HepG2 (cell line): ENCODE measurements at regions not wholly inside any gene's neighbourhood (a gene's known extent, or its start where the extent isn't known, plus 50 kb on each side); places are given as distances from the start of the nearest gene placed in this dataset.
A peak's percentile ranks its signal among the peaks of the same experiment; 100 is the strongest.

Experiments used
- ATAC-seq: fragments of 200-7000 bp; cut with Tn5 transposase; 3 replicates; pipeline ENCODE4 v1.9.1; 2020; ENCODE audit warnings: mild to moderate bottlenecking, moderate library complexity
- BruUV-seq: library from RNA; stranded (reverse); fragments of 400-500 nt; replicated peaks from 2 replicates; lab custom pipeline; 2021; lab: Mats Ljungman, UMichigan
- CTCF ChIA-PET: fragments of 300-600 bp; formaldehyde crosslinking; extraction: SDS; loops from one replicate; lab custom pipeline; 2021; ENCODE audit warnings: low total read pairs, inconsistent platforms, low intra/inter-chr PET ratio; lab: Yijun Ruan, JAX
- POLR2A ChIA-PET: fragments of 350-600 bp; sonication (Branson Sonifier 250); formaldehyde crosslinking; loops from one replicate; lab custom pipeline; 2020; ENCODE audit warnings: antibody characterized with exemption, inconsistent platforms; lab: Yijun Ruan, JAX
- DNase-seq: peaks from one replicate; pipeline ENCODE4 v3.0.0-alpha.2; 2015; ENCODE audit warnings: low spot score
- FAIRE-seq: peaks from 3 replicates; lab custom pipeline; 2011; peaks lifted over from hg19 to GRCh38; lab: Jason Lieb, UNC
- H2AFZ ChIP-seq: one replicate; pipeline ENCODE4 v1.6.1; 2011; ENCODE audit warnings: low read length, inconsistent platforms
- H3K27ac ChIP-seq: fragments of 300-600 bp; 3 replicates; pipeline ENCODE4 v1.8.0; 2011; ENCODE audit warnings: mixed run types, mild to moderate bottlenecking, mixed read lengths, low read length, inconsistent platforms; ENCODE audit not compliant: insufficient read depth; ENCODE audit errors: extremely low read length
- H3K27me3 ChIP-seq, 2 experiments: fragments of 200-600 bp in 1 of 2; 2 replicates in 1 of 2; 3 replicates in 1 of 2; pipeline versions ENCODE4 v1.6.0 to v1.8.0; 2011; ENCODE audit warnings: low read length in 2 of 2, mild to moderate bottlenecking in 2 of 2, moderate library complexity in 2 of 2, inconsistent platforms in 1 of 2; ENCODE audit not compliant: insufficient read depth in 2 of 2, control insufficient read depth in 1 of 2
- H3K36me3 ChIP-seq, 2 experiments: fragments of 200-600 bp in 1 of 2; replicated peaks in 1 of 2; 2 replicates in 1 of 2; 3 replicates in 1 of 2; pipeline versions ENCODE4 v1.5.1 to v1.8.0; 2011; ENCODE audit warnings: low read length in 2 of 2, inconsistent platforms in 1 of 2; ENCODE audit not compliant: insufficient read depth in 2 of 2, control insufficient read depth in 1 of 2
- H3K4me1 ChIP-seq: 2 replicates; pipeline ENCODE4 v1.5.1; 2012; ENCODE audit warnings: low read length, inconsistent platforms; ENCODE audit not compliant: insufficient read depth
- H3K4me2 ChIP-seq: 2 replicates; pipeline ENCODE4 v1.6.0; 2011; ENCODE audit warnings: low read depth, low read length, inconsistent platforms
- H3K4me3 ChIP-seq, 3 experiments: fragments of 200-600 bp in 1 of 3; sonication (generic), shearing (Covaris generic) in 1 of 3; replicated peaks in 1 of 3; 2 replicates each; pipeline ENCODE4 v1.5.1; 2011 to 2016; ENCODE audit warnings: low read length in 3 of 3, inconsistent platforms in 2 of 3, low read depth in 2 of 3, mild to moderate bottlenecking in 2 of 3, control low read depth in 1 of 3, mixed read lengths in 1 of 3; ENCODE audit not compliant: insufficient read depth in 1 of 3
- H3K79me2 ChIP-seq: one replicate; pipeline ENCODE4 v1.6.1; 2011; ENCODE audit warnings: low read length, inconsistent platforms; ENCODE audit not compliant: insufficient read depth
- H3K9ac ChIP-seq: 2 replicates; pipeline ENCODE4 v1.6.0; 2011; ENCODE audit warnings: mild to moderate bottlenecking, low read depth, low read length, inconsistent platforms; ENCODE audit not compliant: insufficient read depth
- H3K9me3 ChIP-seq: 2 replicates; pipeline ENCODE4 v1.5.1; 2012; ENCODE audit warnings: mild to moderate bottlenecking, low read length
- H4K20me1 ChIP-seq: 2 replicates; pipeline ENCODE4 v1.6.0; 2011; ENCODE audit warnings: inconsistent platforms, mild to moderate bottlenecking, low read length, moderate library complexity; ENCODE audit not compliant: insufficient read depth
- HNF4A ChIP-seq: sonication (generic); formaldehyde crosslinking; IDR thresholded peaks from 2 replicates; pipeline ENCODE4 v1.4.0; 2020; ENCODE audit warnings: missing genetic modification reagents
- KLF11 ChIP-seq: IDR thresholded peaks from 2 replicates; pipeline ENCODE4 v1.6.1; 2016; ENCODE audit warnings: missing compliant biosample characterization
- KLF15 ChIP-seq: sonication (generic); formaldehyde crosslinking; IDR thresholded peaks from 2 replicates; pipeline ENCODE4 v1.8.1; 2023; ENCODE audit warnings: borderline replicate concordance, mild to moderate bottlenecking, inconsistent platforms, missing genetic modification reagents, mixed read lengths
- PLRG1 ChIP-seq: fragments of 450-650 bp; conservative IDR thresholded peaks from 2 replicates; pipeline ENCODE4 v1.6.1; 2016
- RAD51 ChIP-seq: fragments of 450-650 bp; IDR thresholded peaks from 2 replicates; pipeline ENCODE4 v1.6.1; 2016; ENCODE audit warnings: borderline replicate concordance
- RXRB ChIP-seq: IDR thresholded peaks from 2 replicates; pipeline ENCODE4 v1.6.1; 2016; ENCODE audit warnings: borderline replicate concordance, missing genetic modification reagents, missing compliant biosample characterization
- SOX5 ChIP-seq: IDR thresholded peaks from 2 replicates; pipeline ENCODE4 v1.6.1; 2016; ENCODE audit warnings: borderline replicate concordance
- STAG1 ChIP-seq: sonication (generic); formaldehyde crosslinking; IDR thresholded peaks from 2 replicates; pipeline ENCODE4 v1.4.0; 2020; ENCODE audit warnings: missing genetic modification reagents
- U2AF1 ChIP-seq: fragments of 200-400 bp; formaldehyde crosslinking; optimal IDR thresholded peaks from 2 replicates; pipeline ENCODE3; 2017; ENCODE audit warnings: mild to moderate bottlenecking, low read depth, low read length
- XBP1 ChIP-seq: sonication (generic); formaldehyde crosslinking; IDR thresholded peaks from 2 replicates; pipeline ENCODE4 v1.5.0; 2020; ENCODE audit warnings: missing genetic modification reagents
- ZNF17 ChIP-seq: sonication (generic); formaldehyde crosslinking; IDR thresholded peaks from 2 replicates; pipeline ENCODE4 v1.5.0; 2020; ENCODE audit warnings: mild to moderate bottlenecking, missing genetic modification reagents
- ZNF3 ChIP-seq: IDR thresholded peaks from 2 replicates; pipeline ENCODE4 v1.7.0; 2017; ENCODE audit warnings: inconsistent platforms
- ZNF335 ChIP-seq: sonication (generic); formaldehyde crosslinking; IDR thresholded peaks from 2 replicates; pipeline ENCODE4 v1.4.0; 2020; ENCODE audit warnings: missing genetic modification reagents
- WGBS: methylation state at CpG from one replicate; pipeline ENCODE4 v1.1.6; 2017; ENCODE audit warnings: low lambda C conversion rate; 5-methylcytosine and 5-hydroxymethylcytosine counted together
- in situ Hi-C: cut with HindIII; loops from 2 replicates; pipeline ENCODE4 v1.10.0; 2017; ENCODE audit warnings: low pct_unique_long_range_greater_than_20kb; ENCODE audit not compliant: extremely low pct_ligation_motif_present
- intact Hi-C: fragments of 100-400 bp; cut with micrococcal nuclease; formaldehyde crosslinking; loops from one replicate; pipeline ENCODE4 v1.10.0; 2022; ENCODE audit not compliant: unreplicated experiment
- TF ChIP-seq, protein P1 (sequence below): sonication (generic); formaldehyde crosslinking; conservative IDR thresholded peaks from 2 replicates; pipeline ENCODE4 v1.4.0; 2020; ENCODE audit warnings: missing genetic modification reagents
- TF ChIP-seq, protein P2 (sequence below): sonication (generic); formaldehyde crosslinking; IDR thresholded peaks from 2 replicates; pipeline ENCODE4 v1.5.0; 2020; ENCODE audit warnings: mild to moderate bottlenecking, missing genetic modification reagents, moderate library complexity
- TF ChIP-seq, protein P3 (sequence below): sonication (generic); formaldehyde crosslinking; IDR thresholded peaks from 2 replicates; pipeline ENCODE4 v1.4.0; 2020; ENCODE audit warnings: mild to moderate bottlenecking, missing genetic modification reagents

DNA sequence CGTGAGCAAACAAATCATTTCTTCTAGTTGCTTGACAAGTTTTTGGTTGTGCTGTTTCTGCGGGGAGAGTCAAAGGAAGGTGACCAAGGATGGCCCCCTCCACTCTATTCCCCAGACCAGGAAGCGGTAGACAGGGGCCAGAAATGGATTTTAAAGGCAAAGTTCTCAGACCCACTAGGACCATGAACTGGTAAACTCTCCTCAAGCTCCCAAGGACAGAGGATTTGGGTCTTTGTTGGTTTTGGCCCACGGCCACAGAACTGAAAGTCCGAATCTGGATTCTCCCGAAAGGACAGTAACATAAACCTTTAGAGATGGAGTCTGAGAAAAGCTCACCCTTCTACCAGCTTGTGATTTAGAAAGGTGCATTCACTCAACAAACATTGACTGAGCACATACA, 85.9 kb upstream of the C2CD4B start (continued):
- TF ChIP-seq RXRB (CRISPR knock-in tag) (no peak), U2AF1 (no peak), KLF11 (CRISPR knock-in tag) (no peak), ZNF335 (no peak), KLF15 (no peak), HNF4A (peak; percentile 47; the same call in 1 of the 2 replicates), ZNF17 (no peak)

DNA sequence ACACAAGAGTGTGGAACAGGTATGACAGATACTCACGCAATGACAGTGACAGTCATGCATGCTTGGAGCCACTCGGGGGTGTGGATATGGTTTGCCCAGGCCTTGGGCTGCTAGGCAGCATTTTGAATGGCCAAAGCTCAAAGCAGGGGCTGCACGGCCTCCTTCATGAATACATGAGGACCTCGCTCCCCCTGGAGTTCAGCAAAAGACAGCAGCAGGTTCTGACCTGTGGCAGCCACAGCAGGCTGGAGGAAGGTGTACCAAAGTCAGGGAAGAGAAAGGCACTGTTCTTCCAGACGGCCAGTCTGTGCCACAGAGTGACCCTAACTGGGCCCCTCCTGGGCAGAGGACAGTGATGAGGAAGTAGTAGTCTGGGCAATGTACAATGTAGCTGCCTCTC, 88.2 kb upstream of the C2CD4B start:
- TF ChIP-seq, protein P1, sequence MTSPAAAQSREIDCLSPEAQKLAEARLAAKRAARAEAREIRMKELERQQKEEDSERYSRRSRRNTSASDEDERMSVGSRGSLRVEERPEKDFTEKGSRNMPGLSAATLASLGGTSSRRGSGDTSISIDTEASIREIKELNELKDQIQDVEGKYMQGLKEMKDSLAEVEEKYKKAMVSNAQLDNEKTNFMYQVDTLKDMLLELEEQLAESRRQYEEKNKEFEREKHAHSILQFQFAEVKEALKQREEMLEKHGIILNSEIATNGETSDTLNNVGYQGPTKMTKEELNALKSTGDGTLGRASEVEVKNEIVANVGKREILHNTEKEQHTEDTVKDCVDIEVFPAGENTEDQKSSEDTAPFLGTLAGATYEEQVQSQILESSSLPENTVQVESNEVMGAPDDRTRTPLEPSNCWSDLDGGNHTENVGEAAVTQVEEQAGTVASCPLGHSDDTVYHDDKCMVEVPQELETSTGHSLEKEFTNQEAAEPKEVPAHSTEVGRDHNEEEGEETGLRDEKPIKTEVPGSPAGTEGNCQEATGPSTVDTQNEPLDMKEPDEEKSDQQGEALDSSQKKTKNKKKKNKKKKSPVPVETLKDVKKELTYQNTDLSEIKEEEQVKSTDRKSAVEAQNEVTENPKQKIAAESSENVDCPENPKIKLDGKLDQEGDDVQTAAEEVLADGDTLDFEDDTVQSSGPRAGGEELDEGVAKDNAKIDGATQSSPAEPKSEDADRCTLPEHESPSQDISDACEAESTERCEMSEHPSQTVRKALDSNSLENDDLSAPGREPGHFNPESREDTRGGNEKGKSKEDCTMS (CRISPR knock-in tag): no peak
- no peak for TF ChIP-seq ZNF17
- TF ChIP-seq, protein P2, sequence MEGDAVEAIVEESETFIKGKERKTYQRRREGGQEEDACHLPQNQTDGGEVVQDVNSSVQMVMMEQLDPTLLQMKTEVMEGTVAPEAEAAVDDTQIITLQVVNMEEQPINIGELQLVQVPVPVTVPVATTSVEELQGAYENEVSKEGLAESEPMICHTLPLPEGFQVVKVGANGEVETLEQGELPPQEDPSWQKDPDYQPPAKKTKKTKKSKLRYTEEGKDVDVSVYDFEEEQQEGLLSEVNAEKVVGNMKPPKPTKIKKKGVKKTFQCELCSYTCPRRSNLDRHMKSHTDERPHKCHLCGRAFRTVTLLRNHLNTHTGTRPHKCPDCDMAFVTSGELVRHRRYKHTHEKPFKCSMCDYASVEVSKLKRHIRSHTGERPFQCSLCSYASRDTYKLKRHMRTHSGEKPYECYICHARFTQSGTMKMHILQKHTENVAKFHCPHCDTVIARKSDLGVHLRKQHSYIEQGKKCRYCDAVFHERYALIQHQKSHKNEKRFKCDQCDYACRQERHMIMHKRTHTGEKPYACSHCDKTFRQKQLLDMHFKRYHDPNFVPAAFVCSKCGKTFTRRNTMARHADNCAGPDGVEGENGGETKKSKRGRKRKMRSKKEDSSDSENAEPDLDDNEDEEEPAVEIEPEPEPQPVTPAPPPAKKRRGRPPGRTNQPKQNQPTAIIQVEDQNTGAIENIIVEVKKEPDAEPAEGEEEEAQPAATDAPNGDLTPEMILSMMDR: peak; percentile 48
- TF ChIP-seq, protein P3, sequence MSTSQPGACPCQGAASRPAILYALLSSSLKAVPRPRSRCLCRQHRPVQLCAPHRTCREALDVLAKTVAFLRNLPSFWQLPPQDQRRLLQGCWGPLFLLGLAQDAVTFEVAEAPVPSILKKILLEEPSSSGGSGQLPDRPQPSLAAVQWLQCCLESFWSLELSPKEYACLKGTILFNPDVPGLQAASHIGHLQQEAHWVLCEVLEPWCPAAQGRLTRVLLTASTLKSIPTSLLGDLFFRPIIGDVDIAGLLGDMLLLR (CRISPR knock-in tag): no peak
- TF ChIP-seq ZNF3: no peak
- TF ChIP-seq RAD51: no peak
- no peak for TF ChIP-seq SOX5 (CRISPR knock-in tag)
- TF ChIP-seq PLRG1: no peak
- no peak for TF ChIP-seq XBP1 (CRISPR knock-in tag)
- peak; percentile 21; the same call in 1 of the 2 replicates for TF ChIP-seq STAG1 (CRISPR knock-in tag)
- TF ChIP-seq, all 625 proteins: peak for 2
- intact Hi-C loops: loop anchor here (10.0 kb wide), 1 partner anchor 378 kb away; no protein-coding TSS in a partner anchor
- H3K79me2 ChIP-seq: no peaks in the 10 kb centered on the region
- POLR2A ChIA-PET: no interaction called here
- CTCF ChIA-PET: no interaction called here
- H3K9me3 ChIP-seq: no peaks in the 10 kb centered on the region
- no peak overlapping the region for H3K4me3 ChIP-seq
- BruUV-seq: no TSS peak
- ATAC-seq: peak; percentile 68
- no peak overlapping the region for H3K4me2 ChIP-seq
- no peaks in the 10 kb centered on the region for H4K20me1 ChIP-seq
- H3K9ac ChIP-seq: no peak overlapping the region
- no peaks in the 10 kb centered on the region for H3K36me3 ChIP-seq
- H3K27me3 ChIP-seq: peaks cover 1 to 15% of the 10 kb centered on the region in 2 experiments; a peak in 2 of 5 replicates
- H3K4me1 ChIP-seq: peaks cover 43% of the 10 kb centered on the region
- no peak overlapping the region for H2AFZ ChIP-seq
- FAIRE-seq: no peak
- DNase-seq: no peak
- in situ Hi-C loops: no loop called here
- H3K27ac ChIP-seq: no peak overlapping the region
- 0% methylated on average over 3 of the region's 5 CpGs for WGBS
